Cardiac fibroblast (primary cell): ENCODE measurements at regions not wholly inside any gene's neighbourhood (a gene's known extent, or its start where the extent isn't known, plus 50 kb on each side); places are given as distances from the start of the nearest gene placed in this dataset.

Experiments
- DNase-seq, 2 donors: peaks; one replicate each; pipeline versions ENCODE4 v3.0.0 to v3.0.0-alpha.2; 2010; ENCODE audit warnings: low read depth in 2 of 2
- H3K4me3 ChIP-seq, 2 donors: replicated peaks in 1 of 2; 1 replicate in 1 of 2; 2 replicates in 1 of 2; pipeline ENCODE4 v1.5.1; 2011; ENCODE audit warnings: low read depth in 2 of 2, low read length in 2 of 2, mild to moderate bottlenecking in 2 of 2, moderate library complexity in 1 of 2
- CTCF ChIP-seq: IDR thresholded peaks from one replicate; pipeline ENCODE4 v1.5.1; 2011; ENCODE audit warnings: low read depth, mild to moderate bottlenecking, low read length, inconsistent platforms

- H3K4me3 ChIP-seq = no peak overlapping the region
- no peak for DNase-seq
- no peak for TF ChIP-seq CTCF
Observed at GRCh38 chr17:33945646-33946546, 309.2 kb upstream of the CCL2 start.

- H3K4me3 ChIP-seq = no peak overlapping the region
- DNase-seq = no peak
- no peak for TF ChIP-seq CTCF
Observed at GRCh38 chr17:33947762-33948161, 307.3 kb upstream of the CCL2 start.

- no peak for DNase-seq
- TF ChIP-seq CTCF = no peak
- no peak overlapping the region for H3K4me3 ChIP-seq
Observed at GRCh38 chr17:33948309-33948708, 306.8 kb upstream of the CCL2 start.

GRCh38 chr17:33949100-33949499 lies 306.0 kb upstream of the CCL2 start:
- DNase-seq = no peak
- no peak overlapping the region for H3K4me3 ChIP-seq
- no peak for TF ChIP-seq CTCF

- DNase-seq = no peak
- no peak for TF ChIP-seq CTCF
- no peak overlapping the region for H3K4me3 ChIP-seq
Observed at GRCh38 chr17:33950061-33950460, 305.0 kb upstream of the CCL2 start.

- TF ChIP-seq CTCF = no peak
- no peak overlapping the region for H3K4me3 ChIP-seq
- DNase-seq = no peak
Observed at GRCh38 chr17:33952425-33952824, 302.7 kb upstream of the CCL2 start.
